GM19463 (cell line): ENCODE measurements at regions not wholly inside any gene's neighbourhood (a gene's known extent, or its start where the extent isn't known, plus 50 kb on each side); places are given as distances from the start of the nearest gene placed in this dataset.

Experiments
- ATAC-seq: cut with Tn5 transposase; IDR thresholded peaks from one replicate; pipeline ENCODE4 v1.9.1; 2021; ENCODE audit warnings: mild to moderate bottlenecking, moderate library complexity; ENCODE audit not compliant: unreplicated experiment

- ATAC-seq = no peak
These were observed 294.3 kb downstream of the TLE1 start for GRCh38 chr9:81394881-81395675.

- ATAC-seq = no peak
These were observed 295.1 kb downstream of the TLE1 start for GRCh38 chr9:81393985-81394811.

GRCh38 chr9:81391457-81391825 lies 297.9 kb downstream of the TLE1 start:
- no peak for ATAC-seq

- no peak for ATAC-seq
These were observed 298.4 kb downstream of the TLE1 start for GRCh38 chr9:81390792-81391456.

- ATAC-seq = no peak
These were observed 299.8 kb downstream of the TLE1 start for GRCh38 chr9:81389569-81389993.

GRCh38 chr9:81388831-81389230 lies 300.5 kb downstream of the TLE1 start:
- no peak for ATAC-seq

- no peak for ATAC-seq
These were observed 301.8 kb downstream of the TLE1 start for GRCh38 chr9:81387360-81388106.

- no peak for ATAC-seq
These were observed 304.4 kb downstream of the TLE1 start for GRCh38 chr9:81384911-81385310.

GRCh38 chr9:81382281-81382680 lies 307.1 kb downstream of the TLE1 start:
- no peak for ATAC-seq

- ATAC-seq = no peak
These were observed 307.7 kb downstream of the TLE1 start for GRCh38 chr9:81381694-81382093.

- ATAC-seq = no peak
These were observed 308.6 kb downstream of the TLE1 start for GRCh38 chr9:81380504-81381359.

GRCh38 chr9:81379655-81380054 lies 309.7 kb downstream of the TLE1 start:
- no peak for ATAC-seq

GRCh38 chr9:81377921-81378320 lies 311.4 kb downstream of the TLE1 start:
- no peak for ATAC-seq

- ATAC-seq = no peak
These were observed 312.0 kb downstream of the TLE1 start for GRCh38 chr9:81377320-81377719.

GRCh38 chr9:81375187-81376100 lies 313.9 kb downstream of the TLE1 start:
- ATAC-seq = no peak

GRCh38 chr9:81374459-81375186 lies 314.7 kb downstream of the TLE1 start:
- no peak for ATAC-seq

GRCh38 chr9:81373294-81373693 lies 316.1 kb downstream of the TLE1 start:
- no peak for ATAC-seq

- no peak for ATAC-seq
These were observed 316.6 kb downstream of the TLE1 start for GRCh38 chr9:81372628-81373191.
